Tibial nerve (tissue), 4 donors: ENCODE measurements at regions not wholly inside any gene's neighbourhood (a gene's known extent, or its start where the extent isn't known, plus 50 kb on each side); places are given as distances from the start of the nearest gene placed in this dataset.

Source experiments
- DNase-seq, 2 donors: peaks; one replicate each; pipeline ENCODE4 v3.0.0-alpha.2; 2019; ENCODE audit warnings: low spot score in 2 of 2
- H3K27ac ChIP-seq, 4 donors: fragments of 200-600 bp; sonication (generic) in 3 of 4; one replicate each; pipeline ENCODE4 v1.5.1; 2017 to 2019; ENCODE audit warnings: mild to moderate bottlenecking in 1 of 4
- H3K27me3 ChIP-seq, 2 donors: fragments of 200-600 bp; sonication (generic) in 1 of 2; one replicate each; pipeline versions ENCODE4 v1.5.1 to v1.6.0; 2017 to 2019
- H3K36me3 ChIP-seq, 3 donors: fragments of 200-600 bp; sonication (generic); one replicate each; pipeline ENCODE4 v1.5.1; 2018 to 2019
- H3K4me1 ChIP-seq, 4 donors: fragments of 200-600 bp; sonication (generic) in 3 of 4; one replicate each; pipeline ENCODE4 v1.5.1; 2017 to 2019
- H3K4me3 ChIP-seq, 4 donors: fragments of 200-600 bp; sonication (generic) in 3 of 4; one replicate each; pipeline ENCODE4 v1.5.1; 2017 to 2019; ENCODE audit warnings: mild to moderate bottlenecking in 1 of 4, moderate library complexity in 1 of 4
- H3K9me3 ChIP-seq, 4 donors: fragments of 200-600 bp; sonication (generic) in 3 of 4; one replicate each; pipeline ENCODE4 v1.5.1; 2017 to 2019
- EP300 ChIP-seq, 2 donors: sonication (generic); formaldehyde crosslinking; IDR thresholded peaks; one replicate each; pipeline ENCODE4 v1.6.1; 2017; ENCODE audit warnings: antibody characterized with exemption in 2 of 2, mild to moderate bottlenecking in 1 of 2
- POLR2A ChIP-seq, 2 donors: fragments of 450-650 bp; IDR thresholded peaks; one replicate each; pipeline ENCODE4 v1.6.1; 2017; ENCODE audit warnings: antibody characterized with exemption in 2 of 2, mild to moderate bottlenecking in 2 of 2, moderate library complexity in 2 of 2
- WGBS, 2 donors: methylation state at CpG; one replicate each; pipeline ENCODE4 v1.1.5; 2018; 5-methylcytosine and 5-hydroxymethylcytosine counted together
- TF ChIP-seq, protein P1 (sequence below), 5 experiments: fragments of 200-600 bp in 3 of 5; fragments of 450-650 bp in 2 of 5; sonication (generic) in 3 of 5; IDR thresholded peaks; one replicate each; pipeline ENCODE4 v1.5.1; 2016 to 2019; ENCODE audit warnings: antibody characterized with exemption in 5 of 5, mild to moderate bottlenecking in 3 of 5, moderate library complexity in 2 of 5

- Histone ChIP-seq H3K27ac (no peak overlapping the region), H3K27me3 (no peaks in the 10 kb centered on the region), H3K4me1 (peaks cover 0 to 6% (median 0%) of the 10 kb centered on the region in 4 donors), H3K36me3 (no peaks in the 10 kb centered on the region), H3K4me3 (no peak overlapping the region), H3K9me3 (no peaks in the 10 kb centered on the region)
- TF ChIP-seq EP300 (IDR thresholded peaks at IDR 0.05) = no peak
- TF ChIP-seq POLR2A (IDR thresholded peaks at IDR 0.05) = no peak
- TF ChIP-seq, protein P1, sequence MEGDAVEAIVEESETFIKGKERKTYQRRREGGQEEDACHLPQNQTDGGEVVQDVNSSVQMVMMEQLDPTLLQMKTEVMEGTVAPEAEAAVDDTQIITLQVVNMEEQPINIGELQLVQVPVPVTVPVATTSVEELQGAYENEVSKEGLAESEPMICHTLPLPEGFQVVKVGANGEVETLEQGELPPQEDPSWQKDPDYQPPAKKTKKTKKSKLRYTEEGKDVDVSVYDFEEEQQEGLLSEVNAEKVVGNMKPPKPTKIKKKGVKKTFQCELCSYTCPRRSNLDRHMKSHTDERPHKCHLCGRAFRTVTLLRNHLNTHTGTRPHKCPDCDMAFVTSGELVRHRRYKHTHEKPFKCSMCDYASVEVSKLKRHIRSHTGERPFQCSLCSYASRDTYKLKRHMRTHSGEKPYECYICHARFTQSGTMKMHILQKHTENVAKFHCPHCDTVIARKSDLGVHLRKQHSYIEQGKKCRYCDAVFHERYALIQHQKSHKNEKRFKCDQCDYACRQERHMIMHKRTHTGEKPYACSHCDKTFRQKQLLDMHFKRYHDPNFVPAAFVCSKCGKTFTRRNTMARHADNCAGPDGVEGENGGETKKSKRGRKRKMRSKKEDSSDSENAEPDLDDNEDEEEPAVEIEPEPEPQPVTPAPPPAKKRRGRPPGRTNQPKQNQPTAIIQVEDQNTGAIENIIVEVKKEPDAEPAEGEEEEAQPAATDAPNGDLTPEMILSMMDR (IDR thresholded peaks at IDR 0.05) = no peak
- 73 to 77% methylated on average over 5 of the region's 5 CpGs for whole genome bisulfite sequencing, 2 donors
- DNase-seq = no peak
Measured at GRCh38 chr6:16973051-16973450, 128.8 kb upstream of the STMND1 start.

GRCh38 chr6:16972535-16972934 lies 129.3 kb upstream of the STMND1 start:
- no peak for TF ChIP-seq POLR2A (IDR thresholded peaks at IDR 0.05)
- TF ChIP-seq EP300 (IDR thresholded peaks at IDR 0.05) = no peak
- TF ChIP-seq, protein P1 (IDR thresholded peaks at IDR 0.05) = no peak
- Histone ChIP-seq H3K36me3 (no peaks in the 10 kb centered on the region), H3K27me3 (no peaks in the 10 kb centered on the region), H3K27ac (no peak overlapping the region), H3K4me1 (peaks cover 0 to 6% (median 0%) of the 10 kb centered on the region in 4 donors), H3K9me3 (no peaks in the 10 kb centered on the region), H3K4me3 (no peak overlapping the region)
- no peak for DNase-seq
- 86 to 90% methylated on average over 2 of the region's 2 CpGs for WGBS, 2 donors

- Histone ChIP-seq H3K4me1 (peaks cover 0 to 6% (median 0%) of the 10 kb centered on the region in 4 donors), H3K27me3 (no peaks in the 10 kb centered on the region), H3K27ac (no peak overlapping the region), H3K9me3 (no peaks in the 10 kb centered on the region), H3K36me3 (no peaks in the 10 kb centered on the region), H3K4me3 (no peak overlapping the region)
- DNase-seq = no peak
- no peak for TF ChIP-seq POLR2A (IDR thresholded peaks at IDR 0.05)
- TF ChIP-seq, protein P1 (IDR thresholded peaks at IDR 0.05) = no peak
- WGBS, 2 donors = 35 to 37% methylated on average over 4 of the region's 4 CpGs
Measured at GRCh38 chr6:16969699-16970655, 131.9 kb upstream of the STMND1 start.

DNA sequence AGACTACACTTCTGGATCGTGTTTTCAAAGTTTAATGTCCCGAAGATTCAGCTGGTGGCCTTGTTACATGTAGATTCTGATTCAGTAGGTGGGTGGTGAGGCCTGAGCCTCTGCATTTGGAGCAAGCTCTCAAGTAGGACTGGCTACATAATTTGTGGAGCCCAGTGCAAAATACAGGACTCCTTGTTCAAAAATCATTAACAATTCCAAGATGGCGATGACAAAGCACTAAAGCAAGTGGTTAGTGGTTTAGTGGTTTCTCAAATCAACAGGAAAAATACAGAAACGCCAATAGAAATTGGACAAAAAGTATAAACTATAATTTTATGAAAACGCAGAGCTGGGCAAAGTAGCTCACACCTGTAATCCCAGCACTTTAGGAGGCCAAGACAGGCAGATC lies 133.7 kb upstream of the STMND1 start:
- H3K27ac ChIP-seq = no peak overlapping the region
- H3K4me1 ChIP-seq = peaks cover 0 to 12% (median 2%) of the 10 kb centered on the region in 4 donors
- H3K9me3 ChIP-seq = no peaks in the 10 kb centered on the region
- no peak overlapping the region for H3K4me3 ChIP-seq
- TF ChIP-seq POLR2A (IDR thresholded peaks at IDR 0.05) (no peak), EP300 (IDR thresholded peaks at IDR 0.05) (no peak)
- TF ChIP-seq, protein P1 (IDR thresholded peaks at IDR 0.05) = no peak
- no peaks in the 10 kb centered on the region for H3K27me3 ChIP-seq
- no peak for DNase-seq
- WGBS, 2 donors = 92 to 93% methylated on average over 5 of the region's 5 CpGs
- no peaks in the 10 kb centered on the region for H3K36me3 ChIP-seq

GRCh38 chr6:16967470-16967817 lies 134.4 kb upstream of the STMND1 start:
- Histone ChIP-seq H3K36me3 (no peaks in the 10 kb centered on the region), H3K27ac (no peak overlapping the region), H3K4me3 (no peak overlapping the region), H3K27me3 (no peaks in the 10 kb centered on the region), H3K9me3 (no peaks in the 10 kb centered on the region), H3K4me1 (peaks cover 0 to 12% (median 2%) of the 10 kb centered on the region in 4 donors)
- TF ChIP-seq EP300 (IDR thresholded peaks at IDR 0.05) (no peak), POLR2A (IDR thresholded peaks at IDR 0.05) (no peak)
- TF ChIP-seq, protein P1 (IDR thresholded peaks at IDR 0.05) = no peak
- WGBS, 2 donors = 96 to 100% methylated on average over 2 of the region's 2 CpGs
- no peak for DNase-seq
